Neural cell (in vitro differentiated cells): ENCODE measurements at regions not wholly inside any gene's neighbourhood (a gene's known extent, or its start where the extent isn't known, plus 50 kb on each side); places are given as distances from the start of the nearest gene placed in this dataset.

Experiments used
- H2AFZ ChIP-seq: fragments of 200-600, 300-800 bp; sonication (generic), shearing (Covaris generic); 2 replicates; pipeline ENCODE4 v1.6.0; 2014; ENCODE audit warnings: low read depth, mild to moderate bottlenecking, antibody characterized with exemption, low read length, moderate library complexity
- H3F3A ChIP-seq: fragments of 200-600 bp; shearing (Covaris generic); 2 replicates; pipeline ENCODE4 v1.6.1; 2016; ENCODE audit warnings: mild to moderate bottlenecking, moderate library complexity, mixed read lengths, antibody characterized with exemption, low read length; ENCODE audit not compliant: insufficient read depth, poor library complexity, severe bottlenecking
- H3K27ac ChIP-seq: fragments of 200-600, 300-800 bp; sonication (generic), shearing (Covaris generic); 2 replicates; pipeline ENCODE4 v1.5.1; 2014; ENCODE audit warnings: mild to moderate bottlenecking, low read length, moderate library complexity
- H3K27me3 ChIP-seq: fragments of 300-800, 200-600 bp; sonication (generic), shearing (Covaris generic); 2 replicates; pipeline ENCODE4 v1.6.0; 2014; ENCODE audit warnings: mild to moderate bottlenecking, low read depth, low read length, moderate library complexity; ENCODE audit not compliant: insufficient read depth
- H3K36me3 ChIP-seq: fragments of 300-800, 200-600 bp; sonication (generic), shearing (Covaris generic); 2 replicates; pipeline ENCODE4 v1.5.1; 2014; ENCODE audit warnings: mild to moderate bottlenecking, antibody characterized with exemption, low read length, moderate library complexity; ENCODE audit not compliant: insufficient read depth
- H3K4me2 ChIP-seq: fragments of 300-800, 200-600 bp; sonication (generic), shearing (Covaris generic); 2 replicates; pipeline ENCODE4 v1.6.0; 2014; ENCODE audit warnings: mild to moderate bottlenecking, low read length
- H3K4me3 ChIP-seq: fragments of 300-800, 200-600 bp; sonication (generic), shearing (Covaris generic); 2 replicates; pipeline ENCODE4 v1.5.1; 2014; ENCODE audit warnings: mild to moderate bottlenecking, low read length, moderate library complexity
- H3K79me2 ChIP-seq: fragments of 200-600 bp; shearing (Covaris generic); replicated peaks from 2 replicates; pipeline ENCODE4 v1.6.0; 2014; ENCODE audit warnings: mild to moderate bottlenecking, low read length, moderate library complexity; ENCODE audit not compliant: insufficient read depth
- H3K9ac ChIP-seq: fragments of 300-800, 200-600 bp; sonication (generic), shearing (Covaris generic); 2 replicates; pipeline ENCODE4 v1.6.1; 2016; ENCODE audit warnings: mild to moderate bottlenecking, low read length, mixed read lengths
- H3K9me2 ChIP-seq: fragments of 200-600 bp; shearing (Covaris generic); 2 replicates; pipeline ENCODE4 v1.6.1; 2016; ENCODE audit warnings: mild to moderate bottlenecking, low read length, mixed read lengths; ENCODE audit not compliant: insufficient read depth
- H3K9me3 ChIP-seq: fragments of 200-600, 300-800 bp; sonication (generic), shearing (Covaris generic); 2 replicates; pipeline ENCODE4 v1.6.1; 2016; ENCODE audit warnings: mild to moderate bottlenecking, mixed run types, low read length, moderate library complexity, mixed read lengths
- H4K20me1 ChIP-seq: fragments of 200-600 bp; shearing (Covaris generic); 2 replicates; pipeline ENCODE4 v1.6.1; 2016; ENCODE audit warnings: mild to moderate bottlenecking, mixed run types; ENCODE audit not compliant: insufficient read depth
- EP300 ChIP-seq: fragments of 450-650 bp; conservative IDR thresholded peaks from 2 replicates; pipeline ENCODE4 v1.6.1; 2014; ENCODE audit warnings: antibody characterized with exemption, mild to moderate bottlenecking, moderate library complexity; ENCODE audit not compliant: poor library complexity, severe bottlenecking
- EZH2 ChIP-seq: fragments of 200-600, 300-800 bp; shearing (Covaris generic), sonication (generic); IDR thresholded peaks from 2 replicates; pipeline ENCODE4 v1.6.1; 2014; ENCODE audit warnings: antibody characterized with exemption, low read length, borderline replicate concordance, mild to moderate bottlenecking; ENCODE audit not compliant: insufficient read depth, poor library complexity, severe bottlenecking
- MXI1 ChIP-seq: fragments of 450-650 bp; conservative IDR thresholded peaks from 2 replicates; pipeline ENCODE4 v1.6.1; 2014; ENCODE audit warnings: antibody characterized with exemption, mild to moderate bottlenecking; ENCODE audit not compliant: poor library complexity, severe bottlenecking
- POLR2AphosphoS5 ChIP-seq: IDR thresholded peaks from 2 replicates; pipeline ENCODE4 v1.6.1; 2012
- RAD21 ChIP-seq: fragments of 450-650 bp; conservative IDR thresholded peaks from 2 replicates; pipeline ENCODE4 v1.6.1; 2014; ENCODE audit warnings: antibody characterized with exemption, mild to moderate bottlenecking, moderate library complexity
- SMC3 ChIP-seq: fragments of 450-650 bp; conservative IDR thresholded peaks from 2 replicates; pipeline ENCODE4 v1.6.1; 2014; ENCODE audit warnings: antibody characterized with exemption, mild to moderate bottlenecking, moderate library complexity; ENCODE audit not compliant: poor library complexity
- TAF1 ChIP-seq: IDR thresholded peaks from 2 replicates; pipeline ENCODE4 v1.6.1; 2012; ENCODE audit warnings: low read depth
- TF ChIP-seq, protein P1 (sequence below): IDR thresholded peaks from 2 replicates; pipeline ENCODE4 v1.6.1; 2012; ENCODE audit warnings: borderline replicate concordance
- TF ChIP-seq, protein P2 (sequence below): fragments of 450-650 bp; IDR thresholded peaks from 2 replicates; pipeline ENCODE4 v1.5.1; 2014; ENCODE audit warnings: antibody characterized with exemption, mild to moderate bottlenecking, moderate library complexity; ENCODE audit not compliant: poor library complexity, severe bottlenecking

DNA sequence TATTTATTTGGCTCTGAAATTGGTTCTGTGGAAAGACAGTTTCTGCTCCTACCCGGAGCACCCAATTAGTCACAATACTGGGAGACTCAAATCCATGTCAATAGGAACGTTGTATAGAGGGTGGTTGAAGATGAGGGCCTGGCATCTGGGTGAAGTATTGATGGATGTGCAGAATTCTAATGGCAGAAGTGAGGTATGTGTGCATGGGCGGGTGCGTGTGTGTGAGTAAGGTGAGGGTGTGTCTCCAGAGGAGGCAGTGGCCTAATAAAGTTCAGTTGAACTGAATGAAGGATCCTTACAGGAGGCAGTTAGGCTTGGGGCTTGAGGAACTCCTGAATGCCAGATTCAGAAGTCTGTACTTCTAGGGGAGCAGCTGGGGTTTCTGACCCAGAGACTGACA, 71.8 kb upstream of the B3GAT1 start:
- no peaks in the 10 kb centered on the region for H3K9me3 ChIP-seq
- H4K20me1 ChIP-seq = no peaks in the 10 kb centered on the region
- H3K9me2 ChIP-seq = no peaks in the 10 kb centered on the region
- no peak overlapping the region for H3K27ac ChIP-seq
- TF ChIP-seq TAF1 (no peak), EZH2 (no peak), POLR2AphosphoS5 (no peak), EP300 (no peak), MXI1 (no peak), SMC3 (no peak), RAD21 (no peak)
- TF ChIP-seq, protein P1, sequence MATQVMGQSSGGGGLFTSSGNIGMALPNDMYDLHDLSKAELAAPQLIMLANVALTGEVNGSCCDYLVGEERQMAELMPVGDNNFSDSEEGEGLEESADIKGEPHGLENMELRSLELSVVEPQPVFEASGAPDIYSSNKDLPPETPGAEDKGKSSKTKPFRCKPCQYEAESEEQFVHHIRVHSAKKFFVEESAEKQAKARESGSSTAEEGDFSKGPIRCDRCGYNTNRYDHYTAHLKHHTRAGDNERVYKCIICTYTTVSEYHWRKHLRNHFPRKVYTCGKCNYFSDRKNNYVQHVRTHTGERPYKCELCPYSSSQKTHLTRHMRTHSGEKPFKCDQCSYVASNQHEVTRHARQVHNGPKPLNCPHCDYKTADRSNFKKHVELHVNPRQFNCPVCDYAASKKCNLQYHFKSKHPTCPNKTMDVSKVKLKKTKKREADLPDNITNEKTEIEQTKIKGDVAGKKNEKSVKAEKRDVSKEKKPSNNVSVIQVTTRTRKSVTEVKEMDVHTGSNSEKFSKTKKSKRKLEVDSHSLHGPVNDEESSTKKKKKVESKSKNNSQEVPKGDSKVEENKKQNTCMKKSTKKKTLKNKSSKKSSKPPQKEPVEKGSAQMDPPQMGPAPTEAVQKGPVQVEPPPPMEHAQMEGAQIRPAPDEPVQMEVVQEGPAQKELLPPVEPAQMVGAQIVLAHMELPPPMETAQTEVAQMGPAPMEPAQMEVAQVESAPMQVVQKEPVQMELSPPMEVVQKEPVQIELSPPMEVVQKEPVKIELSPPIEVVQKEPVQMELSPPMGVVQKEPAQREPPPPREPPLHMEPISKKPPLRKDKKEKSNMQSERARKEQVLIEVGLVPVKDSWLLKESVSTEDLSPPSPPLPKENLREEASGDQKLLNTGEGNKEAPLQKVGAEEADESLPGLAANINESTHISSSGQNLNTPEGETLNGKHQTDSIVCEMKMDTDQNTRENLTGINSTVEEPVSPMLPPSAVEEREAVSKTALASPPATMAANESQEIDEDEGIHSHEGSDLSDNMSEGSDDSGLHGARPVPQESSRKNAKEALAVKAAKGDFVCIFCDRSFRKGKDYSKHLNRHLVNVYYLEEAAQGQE = no peak
- TF ChIP-seq, protein P2, sequence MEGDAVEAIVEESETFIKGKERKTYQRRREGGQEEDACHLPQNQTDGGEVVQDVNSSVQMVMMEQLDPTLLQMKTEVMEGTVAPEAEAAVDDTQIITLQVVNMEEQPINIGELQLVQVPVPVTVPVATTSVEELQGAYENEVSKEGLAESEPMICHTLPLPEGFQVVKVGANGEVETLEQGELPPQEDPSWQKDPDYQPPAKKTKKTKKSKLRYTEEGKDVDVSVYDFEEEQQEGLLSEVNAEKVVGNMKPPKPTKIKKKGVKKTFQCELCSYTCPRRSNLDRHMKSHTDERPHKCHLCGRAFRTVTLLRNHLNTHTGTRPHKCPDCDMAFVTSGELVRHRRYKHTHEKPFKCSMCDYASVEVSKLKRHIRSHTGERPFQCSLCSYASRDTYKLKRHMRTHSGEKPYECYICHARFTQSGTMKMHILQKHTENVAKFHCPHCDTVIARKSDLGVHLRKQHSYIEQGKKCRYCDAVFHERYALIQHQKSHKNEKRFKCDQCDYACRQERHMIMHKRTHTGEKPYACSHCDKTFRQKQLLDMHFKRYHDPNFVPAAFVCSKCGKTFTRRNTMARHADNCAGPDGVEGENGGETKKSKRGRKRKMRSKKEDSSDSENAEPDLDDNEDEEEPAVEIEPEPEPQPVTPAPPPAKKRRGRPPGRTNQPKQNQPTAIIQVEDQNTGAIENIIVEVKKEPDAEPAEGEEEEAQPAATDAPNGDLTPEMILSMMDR = no peak
- no peak overlapping the region for H3K9ac ChIP-seq
- H3K79me2 ChIP-seq = no peaks in the 10 kb centered on the region
- H2AFZ ChIP-seq = no peak overlapping the region
- H3K36me3 ChIP-seq = no peaks in the 10 kb centered on the region
- no peak overlapping the region for H3K4me3 ChIP-seq
- H3K27me3 ChIP-seq = no peaks in the 10 kb centered on the region
- H3F3A ChIP-seq = no peaks in the 10 kb centered on the region
- H3K4me2 ChIP-seq = no peak overlapping the region

DNA sequence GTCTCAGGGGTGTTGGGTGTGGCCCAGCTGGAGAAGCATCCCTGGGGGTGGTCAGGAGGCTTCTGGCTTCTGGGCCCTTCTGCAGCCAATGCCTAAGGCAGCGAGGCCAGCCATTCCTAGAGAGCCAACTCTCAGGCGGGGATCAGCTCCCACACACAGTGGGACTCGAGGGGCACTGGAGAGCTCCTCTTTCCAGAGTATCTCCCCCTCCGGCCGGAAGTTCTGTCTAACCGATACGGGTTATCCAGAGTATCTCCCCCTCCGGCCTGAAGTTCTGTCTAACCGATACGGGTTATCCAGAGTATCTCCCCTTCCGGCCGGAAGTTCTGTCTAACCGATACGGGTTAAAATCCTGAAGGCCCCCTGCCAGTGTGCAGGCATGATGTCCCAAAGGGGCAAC, 71.2 kb upstream of the B3GAT1 start:
- Histone ChIP-seq H3K27ac (no peak overlapping the region), H3K27me3 (no peaks in the 10 kb centered on the region), H3K4me3 (no peak overlapping the region), H2AFZ (no peak overlapping the region), H3K79me2 (no peaks in the 10 kb centered on the region), H3K36me3 (no peaks in the 10 kb centered on the region), H3F3A (no peaks in the 10 kb centered on the region), H3K9ac (no peak overlapping the region), H3K9me2 (no peaks in the 10 kb centered on the region), H4K20me1 (no peaks in the 10 kb centered on the region), H3K4me2 (no peak overlapping the region), H3K9me3 (no peaks in the 10 kb centered on the region)
- no peak for TF ChIP-seq SMC3
- no peak for TF ChIP-seq TAF1
- no peak for TF ChIP-seq EP300
- TF ChIP-seq, protein P2 = no peak
- TF ChIP-seq EZH2 = no peak
- TF ChIP-seq, protein P1 = no peak
- no peak for TF ChIP-seq RAD21
- no peak for TF ChIP-seq POLR2AphosphoS5
- no peak for TF ChIP-seq MXI1
